ENCODE measurements at regions not wholly inside any gene's neighbourhood (a gene's known extent, or its start where the extent isn't known, plus 50 kb on each side); places are given as distances from the start of the nearest gene placed in this dataset.

GRCh38 chr2:8469709-8470493 lies 212.0 kb upstream of the ID2 start:
- TF ChIP-seq EZH2 (IDR thresholded peaks at IDR 0.05; ENCODE audit: insufficient read depth, poor library complexity, severe bottlenecking) = no peak
- no peak for TF ChIP-seq EZH2phosphoT487 (IDR thresholded peaks at IDR 0.05; ENCODE audit: insufficient read depth, low read depth)

Measured in GM23248 (cell line).